Stimulated activated CD4-positive, alpha-beta T cell treated with anti-CD3 and anti-CD28 coated beads, Interleukin-4, amount 100 ng/mL, for 24 hours (primary cell): ENCODE measurements at regions not wholly inside any gene's neighbourhood (a gene's known extent, or its start where the extent isn't known, plus 50 kb on each side); places are given as distances from the start of the nearest gene placed in this dataset.

Experiments
- DNase-seq: peaks from one replicate; pipeline ENCODE4 v3.0.0-alpha.2; 2020

- DNase-seq, result no peak
Measured at GRCh38 chr2:129658430-129658829, 321.0 kb upstream of the RAB6C start.

DNA sequence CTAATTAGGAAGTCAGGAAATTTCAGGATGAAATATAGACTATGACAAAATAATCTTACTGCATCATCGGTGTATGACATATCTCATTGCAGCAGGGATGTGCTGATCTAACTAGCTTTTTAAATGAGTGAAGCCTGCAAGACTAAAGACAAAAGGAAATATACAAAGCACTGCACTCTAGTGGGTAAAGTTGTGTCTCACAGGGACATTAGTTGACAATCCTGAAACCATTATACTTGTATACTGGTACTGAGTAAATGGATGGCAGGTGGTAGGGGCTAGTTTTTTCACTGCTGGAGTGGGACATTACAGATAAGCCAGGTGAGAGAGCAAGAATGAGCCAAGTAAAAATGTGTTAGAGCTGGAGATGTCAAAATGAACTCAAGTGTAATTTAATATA, 317.5 kb upstream of the RAB6C start:
- DNase-seq, result no peak

GRCh38 chr2:129667577-129667976, 311.9 kb upstream of the RAB6C start:
- no peak for DNase-seq

DNA sequence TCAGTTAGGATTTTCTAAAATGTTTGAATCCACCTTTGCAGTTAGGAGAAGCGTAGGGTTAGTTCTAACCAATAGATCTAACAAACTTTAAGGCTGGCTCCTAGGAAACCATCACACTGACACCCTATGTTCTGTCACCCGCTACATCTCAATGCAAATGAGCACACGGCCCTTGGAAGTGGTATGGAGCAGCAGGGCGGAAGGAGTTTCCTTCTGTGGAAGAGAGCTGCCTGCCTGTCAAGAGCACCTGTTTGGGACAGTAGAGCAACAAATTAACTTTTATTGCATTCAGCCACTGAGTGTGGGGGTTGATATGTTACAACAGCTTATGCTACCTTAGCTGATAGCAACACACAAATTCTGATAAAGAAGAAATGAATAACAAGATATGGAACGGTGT, 306.9 kb upstream of the RAB6C start:
- no peak for DNase-seq

DNA sequence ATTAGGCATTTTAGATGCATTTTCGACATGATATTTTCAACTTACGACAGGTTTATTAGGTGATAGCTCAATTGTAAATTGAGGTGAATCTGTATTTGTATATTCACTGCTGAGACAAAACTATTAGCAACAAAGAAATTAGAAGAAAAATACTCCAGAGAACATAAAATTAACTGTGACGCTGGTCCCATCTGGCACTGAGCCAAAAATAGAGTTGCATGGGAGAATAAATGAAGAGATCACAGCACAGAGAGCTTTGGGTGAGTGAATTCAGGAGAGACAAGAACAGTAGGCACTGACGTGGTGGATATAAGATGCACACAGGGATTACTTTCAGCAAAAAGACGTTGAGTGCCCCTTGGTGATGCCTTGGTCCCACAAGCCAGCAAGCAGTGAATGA, 306.2 kb upstream of the RAB6C start:
- no peak for DNase-seq

DNA sequence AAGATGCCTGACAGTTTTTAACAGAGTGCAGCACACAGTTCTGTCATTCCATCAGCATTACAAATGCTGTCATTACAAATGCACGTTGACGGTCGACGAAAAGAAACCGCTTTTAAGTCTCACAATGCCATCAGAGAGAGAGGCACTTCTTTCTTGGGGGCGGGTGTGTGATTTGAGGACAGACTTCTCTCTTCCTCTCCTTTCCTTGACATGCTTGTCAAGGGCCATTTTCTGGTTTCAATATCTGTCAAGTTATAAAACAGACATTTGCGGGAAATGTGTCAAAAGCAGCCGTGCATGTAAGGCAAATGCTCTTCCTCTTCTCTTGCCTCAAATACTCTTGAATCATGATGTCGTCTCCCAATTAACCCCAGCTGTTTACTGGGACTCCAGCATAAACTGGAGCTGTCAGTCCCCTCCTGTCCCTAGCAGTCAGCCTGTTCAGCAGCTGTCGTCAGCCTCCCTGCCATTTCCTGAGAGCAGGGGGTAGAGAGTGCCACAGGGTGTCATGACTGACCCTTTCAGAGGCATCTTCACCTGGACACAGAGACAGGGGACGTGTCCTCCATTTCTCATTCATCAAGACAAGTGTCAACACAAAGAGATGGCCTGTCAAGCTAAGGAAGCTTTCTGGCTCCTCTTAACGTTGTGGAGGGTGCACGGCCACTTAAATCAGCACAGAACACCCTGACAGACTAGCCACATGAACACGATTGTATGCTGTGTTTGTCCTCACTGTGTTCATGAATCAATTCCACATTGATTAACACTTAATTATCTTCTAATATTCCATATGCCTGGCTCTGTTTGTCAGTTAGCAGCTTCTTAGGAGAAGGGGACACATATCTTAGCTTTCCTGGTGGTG, 305.4 kb upstream of the RAB6C start:
- DNase-seq, result no peak

GRCh38 chr2:129678751-129679150, 300.7 kb upstream of the RAB6C start:
- DNase-seq, result no peak

DNA sequence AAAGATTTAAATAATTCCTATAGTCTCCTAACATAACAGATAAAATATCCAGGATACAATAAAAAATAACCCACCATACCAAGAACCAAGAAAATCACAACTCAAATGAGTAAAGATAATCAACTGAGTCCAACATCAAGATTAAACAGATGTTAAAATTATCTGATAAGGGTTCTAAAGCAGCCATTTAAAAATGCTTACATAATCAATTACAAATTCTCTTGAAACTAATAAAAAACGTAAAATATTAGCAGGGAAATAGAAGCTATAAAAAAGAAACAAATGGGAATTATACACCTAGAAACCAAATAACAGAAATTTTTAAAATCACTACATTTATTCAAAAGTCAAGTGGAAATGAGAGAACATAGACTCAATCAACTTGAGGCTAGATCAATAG, 297.7 kb upstream of the RAB6C start:
- DNase-seq, result no peak

DNA sequence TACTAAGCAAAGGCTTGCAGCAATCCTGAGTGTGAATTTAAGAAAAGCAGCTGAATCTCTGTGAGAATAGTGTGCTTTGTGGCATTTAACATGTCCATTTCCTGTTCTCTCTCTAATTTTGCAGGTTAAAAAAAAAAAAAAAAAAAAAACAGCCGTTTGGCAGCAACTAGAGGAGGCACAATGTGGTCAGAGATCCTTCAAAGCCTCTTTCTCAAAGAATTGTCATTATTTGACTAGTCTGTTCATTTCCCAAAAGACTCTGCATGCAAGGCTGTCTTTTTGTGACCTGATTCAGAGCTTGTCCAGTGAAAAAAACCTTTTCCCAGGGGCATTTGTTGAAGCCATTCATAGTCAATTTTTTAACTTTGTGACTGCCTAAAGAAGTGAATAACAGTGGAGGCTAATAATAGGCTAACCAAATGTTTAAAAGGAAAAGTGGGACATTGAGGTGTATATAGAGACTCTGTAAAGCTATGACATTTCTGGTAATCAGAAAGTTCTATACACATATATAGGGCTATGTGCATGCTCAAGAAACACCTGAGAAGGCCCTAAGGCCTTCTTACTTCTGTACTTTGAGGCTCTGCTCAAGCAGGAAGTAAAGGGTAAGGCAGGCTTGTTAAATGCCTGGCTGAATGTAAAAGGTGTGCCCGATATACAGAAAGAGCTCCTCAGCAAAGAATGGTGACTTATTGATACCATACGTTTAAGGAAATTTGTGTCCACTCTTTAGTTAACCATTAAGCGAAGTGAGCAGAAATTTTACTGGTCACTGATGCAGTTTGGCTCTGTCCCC, 289.6 kb upstream of the RAB6C start:
- no peak for DNase-seq

- DNase-seq, result no peak
Measured at GRCh38 chr2:129695496-129695895, 284.0 kb upstream of the RAB6C start.

GRCh38 chr2:129698593-129698992, 280.9 kb upstream of the RAB6C start:
- DNase-seq, result no peak

- DNase-seq, result no peak
Measured at GRCh38 chr2:129699781-129700573, 279.5 kb upstream of the RAB6C start.

DNA sequence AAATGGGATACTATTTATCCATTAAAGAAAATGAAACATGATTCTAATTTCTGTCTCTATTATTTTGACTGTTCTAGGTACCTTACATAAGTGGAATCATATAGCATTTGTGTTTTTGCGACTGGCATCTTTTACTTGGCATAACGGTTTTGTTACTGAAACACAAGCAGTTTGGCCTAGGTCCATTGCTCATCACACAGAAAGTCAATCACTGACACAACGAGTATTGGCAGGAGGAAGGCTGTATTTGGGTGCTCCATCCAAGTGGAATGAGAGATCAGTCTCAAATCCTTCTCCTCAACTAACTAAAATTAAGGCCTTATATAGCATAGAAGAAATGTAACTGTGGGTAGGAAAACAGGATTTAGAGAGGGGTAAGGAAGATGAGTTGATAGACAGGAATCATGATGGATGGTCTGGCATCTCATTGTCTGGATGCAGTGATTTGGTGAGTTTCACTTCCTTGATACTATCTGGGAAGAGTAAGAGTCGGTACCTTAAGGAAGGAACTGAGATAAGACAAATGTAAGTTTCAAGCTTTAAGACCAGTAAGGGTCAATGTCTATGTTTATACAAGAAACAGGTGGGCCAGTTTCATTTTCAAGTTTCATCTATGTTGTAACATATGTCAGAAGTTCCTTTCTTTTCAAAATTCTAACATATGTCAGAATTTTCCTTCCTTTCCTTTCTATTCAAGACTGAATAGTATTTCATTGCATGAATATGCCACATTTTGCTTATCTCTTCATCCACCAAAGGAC, 276.9 kb upstream of the RAB6C start:
- DNase-seq, result no peak

- DNase-seq, result no peak
Measured at GRCh38 chr2:129705085-129705484, 274.4 kb upstream of the RAB6C start.

DNA sequence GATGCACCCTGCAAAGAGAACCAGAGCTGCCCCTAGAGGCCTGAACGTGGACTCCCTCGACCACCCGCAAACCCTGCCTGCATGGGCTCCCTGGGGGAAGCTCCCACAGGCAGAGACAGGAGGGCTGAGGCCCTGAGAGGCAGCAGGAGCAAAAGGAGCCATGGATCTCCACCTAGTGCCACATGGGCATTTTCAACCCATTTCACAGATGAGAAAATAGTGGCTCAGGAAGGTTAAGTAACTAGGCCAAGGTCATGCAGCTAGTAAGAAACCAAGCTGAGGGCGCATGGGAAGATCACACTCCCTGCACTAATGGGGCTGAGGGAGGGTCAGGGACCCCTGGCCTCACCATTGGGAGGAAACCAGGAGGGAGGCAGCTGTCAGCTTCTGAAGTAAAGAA, 271.7 kb upstream of the RAB6C start:
- DNase-seq, result no peak

- DNase-seq, result no peak
Measured at GRCh38 chr2:129708221-129708967, 271.1 kb upstream of the RAB6C start.

DNA sequence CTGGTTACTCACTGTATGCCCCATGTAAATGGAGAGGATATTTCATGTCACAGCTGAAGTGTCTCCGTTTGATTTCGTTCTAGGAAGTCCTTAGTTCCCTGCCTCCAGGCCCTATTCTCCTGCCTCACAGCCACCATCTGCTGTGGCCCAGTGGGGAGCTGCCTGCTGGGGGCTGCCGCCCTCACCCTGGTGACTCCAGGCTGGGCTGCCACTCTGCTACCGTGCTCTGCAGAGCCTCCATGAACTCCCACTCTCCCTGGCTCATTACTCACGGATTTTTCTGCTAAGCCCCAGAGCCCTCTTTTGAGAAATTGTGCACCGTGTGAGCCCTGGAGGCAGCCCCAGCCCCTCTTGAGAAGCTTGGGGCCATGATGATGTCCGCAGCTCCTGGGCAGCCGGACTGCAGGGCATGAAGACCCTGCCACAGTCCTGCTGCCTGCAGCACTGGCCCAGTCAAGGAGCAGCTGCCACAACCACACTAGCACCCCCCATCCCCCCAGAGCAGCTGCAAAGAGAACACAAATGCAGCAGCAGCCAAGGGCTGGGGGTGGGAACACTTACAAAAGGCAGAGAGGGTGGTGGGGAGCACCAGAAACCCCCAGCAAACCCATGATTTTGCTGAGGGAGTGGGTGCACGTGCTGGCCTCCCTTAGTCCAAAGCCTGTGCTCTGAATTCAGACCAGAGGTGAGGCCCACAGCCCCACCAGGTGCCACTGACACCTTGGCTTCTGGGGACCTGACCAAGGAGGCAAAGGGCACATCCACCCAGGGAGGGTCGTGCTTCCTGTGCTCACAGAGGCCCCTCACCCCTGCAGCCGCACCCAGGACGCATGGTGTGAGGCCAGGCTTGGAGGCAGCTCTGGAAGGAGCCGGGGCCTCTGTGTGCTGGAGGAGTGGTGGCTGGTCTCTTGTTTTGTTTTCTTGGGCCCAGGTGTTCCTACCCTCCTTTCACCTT, 270.2 kb upstream of the RAB6C start:
- no peak for DNase-seq

DNA sequence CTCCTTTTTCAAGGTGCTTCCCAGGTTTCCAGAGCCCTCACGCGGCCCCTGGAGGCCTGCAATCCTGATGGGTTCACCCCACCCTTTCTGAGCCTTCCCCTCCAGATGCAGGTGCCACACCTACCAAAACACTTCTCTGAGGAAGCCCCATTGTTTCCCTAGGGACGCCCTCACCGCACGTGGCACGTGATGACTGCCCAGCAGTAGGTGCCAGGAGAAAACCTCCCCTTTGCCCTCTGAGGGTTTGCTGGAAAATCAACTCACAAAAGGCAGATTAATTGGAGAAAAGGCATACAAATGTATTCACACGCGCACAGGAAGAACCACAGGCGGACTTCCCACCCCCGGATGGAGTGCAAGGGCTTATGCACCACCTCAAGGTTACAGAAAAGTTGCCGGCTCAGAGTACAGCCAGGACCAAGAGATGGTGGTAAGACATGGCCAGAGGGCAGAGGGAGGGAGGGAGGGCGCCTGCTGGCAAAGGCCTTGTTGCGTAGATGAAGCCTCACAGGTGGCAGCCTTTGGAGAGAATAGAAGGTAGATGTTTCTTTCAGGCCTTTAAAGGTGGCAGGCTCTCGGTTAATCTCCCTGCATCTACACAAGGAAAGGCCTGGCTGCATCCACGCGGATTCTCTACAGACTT, 269.4 kb upstream of the RAB6C start:
- DNase-seq, result no peak

GRCh38 chr2:129710670-129711495, 268.6 kb upstream of the RAB6C start:
- no peak for DNase-seq
